ENCODE measurements at regions not wholly inside any gene's neighbourhood (a gene's known extent, or its start where the extent isn't known, plus 50 kb on each side); places are given as distances from the start of the nearest gene placed in this dataset.

DNA sequence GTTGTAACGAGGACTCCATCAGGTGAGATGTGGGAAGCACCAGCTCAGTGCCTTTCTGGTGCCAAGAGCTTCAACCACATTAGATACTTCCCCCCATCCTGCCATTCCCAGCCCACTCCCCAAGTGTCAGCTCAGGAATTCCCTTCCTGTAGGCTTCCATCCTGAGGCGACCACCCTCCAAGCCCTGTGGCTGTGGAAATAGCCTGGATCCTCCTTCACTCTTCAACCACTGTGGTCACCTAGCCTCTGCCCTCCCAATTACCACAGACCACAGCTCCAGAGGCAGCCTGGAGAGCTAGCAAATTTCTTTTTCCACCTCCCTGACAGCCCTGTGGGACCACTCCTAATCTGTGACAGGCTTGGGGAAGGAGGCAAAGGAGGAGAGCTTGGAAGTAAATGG is 219.8 kb upstream of the MAP3K1 start:
- Mint-ChIP-seq H3K27ac (no peak overlapping the region), H3K9me3 (no peaks in the 10 kb centered on the region), H3K27me3 (ENCODE audit: low read depth in 3 of 3) (peaks cover 0 to 7% (median 1%) of the 10 kb centered on the region in 3 donors), H3K4me1 (peaks cover 18% of the 10 kb centered on the region), H3K36me3 (no peaks in the 10 kb centered on the region), H3K4me3 (no peak overlapping the region)
- H3K9me3 ChIP-seq (replicated peaks in 1 of 2; ENCODE audit: control insufficient read depth in 1 of 2, insufficient read depth in 1 of 2, low read length in 2 of 2), result no peaks in the 10 kb centered on the region
- no peaks in the 10 kb centered on the region for H3K27me3 ChIP-seq (ENCODE audit: control insufficient read depth in 2 of 2, insufficient read depth in 2 of 2, low read length in 2 of 2)
- no peak overlapping the region for H3K4me3 ChIP-seq (replicated peaks in 1 of 3; ENCODE audit: low read depth in 2 of 3, low read length in 3 of 3)
- H3K9ac ChIP-seq (ENCODE audit: insufficient read depth, low read length, poor library complexity, severe bottlenecking), result no peak overlapping the region
- no peaks in the 10 kb centered on the region for H3K36me3 ChIP-seq (replicated peaks in 1 of 2; ENCODE audit: control insufficient read depth in 1 of 2, insufficient read depth in 2 of 2, low read length in 2 of 2)
- no peak overlapping the region for H3K27ac ChIP-seq (ENCODE audit: low read depth in 1 of 2, low read length in 2 of 2)
- H3K79me2 ChIP-seq (ENCODE audit: insufficient read depth, low read length), result no peaks in the 10 kb centered on the region
- H4K20me1 ChIP-seq (ENCODE audit: insufficient read depth, low read length), result no peaks in the 10 kb centered on the region
- no peak overlapping the region for H3K4me2 ChIP-seq (replicated peaks; ENCODE audit: extremely low read depth, low read length, poor library complexity, severe bottlenecking)
- H2AFZ ChIP-seq (ENCODE audit: insufficient read depth, low read depth, low read length, poor library complexity, severe bottlenecking), result no peak overlapping the region
- 75% methylated on average over 1 of the region's 2 CpGs for WGBS (ENCODE audit: insufficient coverage)
- TF ChIP-seq, protein P1, sequence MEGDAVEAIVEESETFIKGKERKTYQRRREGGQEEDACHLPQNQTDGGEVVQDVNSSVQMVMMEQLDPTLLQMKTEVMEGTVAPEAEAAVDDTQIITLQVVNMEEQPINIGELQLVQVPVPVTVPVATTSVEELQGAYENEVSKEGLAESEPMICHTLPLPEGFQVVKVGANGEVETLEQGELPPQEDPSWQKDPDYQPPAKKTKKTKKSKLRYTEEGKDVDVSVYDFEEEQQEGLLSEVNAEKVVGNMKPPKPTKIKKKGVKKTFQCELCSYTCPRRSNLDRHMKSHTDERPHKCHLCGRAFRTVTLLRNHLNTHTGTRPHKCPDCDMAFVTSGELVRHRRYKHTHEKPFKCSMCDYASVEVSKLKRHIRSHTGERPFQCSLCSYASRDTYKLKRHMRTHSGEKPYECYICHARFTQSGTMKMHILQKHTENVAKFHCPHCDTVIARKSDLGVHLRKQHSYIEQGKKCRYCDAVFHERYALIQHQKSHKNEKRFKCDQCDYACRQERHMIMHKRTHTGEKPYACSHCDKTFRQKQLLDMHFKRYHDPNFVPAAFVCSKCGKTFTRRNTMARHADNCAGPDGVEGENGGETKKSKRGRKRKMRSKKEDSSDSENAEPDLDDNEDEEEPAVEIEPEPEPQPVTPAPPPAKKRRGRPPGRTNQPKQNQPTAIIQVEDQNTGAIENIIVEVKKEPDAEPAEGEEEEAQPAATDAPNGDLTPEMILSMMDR (IDR thresholded peaks at IDR 0.05), result no peak
- intact Hi-C loops (cut with micrococcal nuclease), result no loop called here
- H3K4me1 ChIP-seq (ENCODE audit: control insufficient read depth in 1 of 2, insufficient read depth in 2 of 2, low read length in 2 of 2), result peaks cover 6 to 14% of the 10 kb centered on the region in 2 donors
- DNase-seq, result no peak

DNA sequence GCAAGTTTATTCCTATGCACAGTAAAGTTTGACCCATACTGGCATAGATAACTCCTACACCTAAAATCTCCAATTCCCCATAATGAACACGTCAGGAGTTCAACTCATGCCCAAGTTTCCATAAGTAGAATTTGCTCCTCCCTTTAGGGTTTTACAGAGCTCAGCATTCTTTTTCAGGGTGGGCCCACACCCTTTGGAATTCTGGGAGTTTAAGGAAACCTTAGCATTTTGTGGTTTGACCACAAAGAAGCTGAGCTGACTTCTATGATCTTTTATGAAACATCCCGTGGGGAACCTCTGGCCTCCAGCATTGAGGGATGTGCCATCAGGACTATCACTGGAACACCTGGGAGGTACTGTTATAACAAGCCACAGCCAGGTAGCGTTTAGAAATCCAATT is 220.6 kb upstream of the MAP3K1 start:
- peak overlapping the region in 1 of 7 donors; percentile 50 for H3K27ac Mint-ChIP-seq
- no peaks in the 10 kb centered on the region for H3K9me3 ChIP-seq (replicated peaks in 1 of 2; ENCODE audit: control insufficient read depth in 1 of 2, insufficient read depth in 1 of 2, low read length in 2 of 2)
- H3K4me2 ChIP-seq (replicated peaks; ENCODE audit: extremely low read depth, low read length, poor library complexity, severe bottlenecking), result no peak overlapping the region
- H3K4me1 ChIP-seq (ENCODE audit: control insufficient read depth in 1 of 2, insufficient read depth in 2 of 2, low read length in 2 of 2), result peaks cover 6 to 14% of the 10 kb centered on the region in 2 donors
- H3K27ac ChIP-seq (ENCODE audit: low read depth in 1 of 2, low read length in 2 of 2), result no peak overlapping the region
- no peaks in the 10 kb centered on the region for H3K27me3 ChIP-seq (ENCODE audit: control insufficient read depth in 2 of 2, insufficient read depth in 2 of 2, low read length in 2 of 2)
- intact Hi-C loops (cut with micrococcal nuclease), result no loop called here
- H3K36me3 Mint-ChIP-seq, result no peaks in the 10 kb centered on the region
- H2AFZ ChIP-seq (ENCODE audit: insufficient read depth, low read depth, low read length, poor library complexity, severe bottlenecking), result no peak overlapping the region
- DNase-seq, result no peak
- no peak overlapping the region for H3K9ac ChIP-seq (ENCODE audit: insufficient read depth, low read length, poor library complexity, severe bottlenecking)
- H3K36me3 ChIP-seq (replicated peaks in 1 of 2; ENCODE audit: control insufficient read depth in 1 of 2, insufficient read depth in 2 of 2, low read length in 2 of 2), result no peaks in the 10 kb centered on the region
- no peaks in the 10 kb centered on the region for H4K20me1 ChIP-seq (ENCODE audit: insufficient read depth, low read length)
- peaks cover 0 to 7% (median 1%) of the 10 kb centered on the region in 3 donors for H3K27me3 Mint-ChIP-seq (ENCODE audit: low read depth in 3 of 3)
- no peaks in the 10 kb centered on the region for H3K79me2 ChIP-seq (ENCODE audit: insufficient read depth, low read length)
- no peaks in the 10 kb centered on the region for H3K9me3 Mint-ChIP-seq
- WGBS (ENCODE audit: insufficient coverage), result 63% methylated on average over 2 of the region's 3 CpGs
- peaks cover 21% of the 10 kb centered on the region for H3K4me1 Mint-ChIP-seq
- no peak overlapping the region for H3K4me3 ChIP-seq (replicated peaks in 1 of 3; ENCODE audit: low read depth in 2 of 3, low read length in 3 of 3)
- TF ChIP-seq, protein P1 (IDR thresholded peaks at IDR 0.05), result no peak
- no peak overlapping the region for H3K4me3 Mint-ChIP-seq
